T-helper 2 cell treated with Interferon-gamma antibody and Interleukin-4, amounts not matched to agents 5 μg/mL and 100 μg/mL, for 36 hours (primary cell): ENCODE measurements at regions not wholly inside any gene's neighbourhood (a gene's known extent, or its start where the extent isn't known, plus 50 kb on each side); places are given as distances from the start of the nearest gene placed in this dataset.

Source experiments
- DNase-seq: peaks from one replicate; pipeline ENCODE4 v3.0.0; 2021; ENCODE audit warnings: low spot score
- H3K27ac Mint-ChIP-seq: one replicate; pipeline ENCODE4 v1.8.0; 2021; ENCODE audit warnings: mild to moderate bottlenecking, mixed read lengths
- H3K27me3 Mint-ChIP-seq: one replicate; pipeline ENCODE4 v1.8.0; 2021; ENCODE audit warnings: low read depth, mixed read lengths
- H3K36me3 Mint-ChIP-seq: one replicate; pipeline ENCODE4 v1.8.0; 2021; ENCODE audit warnings: low read depth, mixed read lengths
- H3K4me1 Mint-ChIP-seq: one replicate; pipeline ENCODE4 v1.8.0; 2021; ENCODE audit warnings: low read depth, mixed read lengths
- H3K4me3 Mint-ChIP-seq: one replicate; pipeline ENCODE4 v1.8.0; 2022; ENCODE audit warnings: mild to moderate bottlenecking, moderate library complexity, mixed read lengths
- H3K9me3 Mint-ChIP-seq: one replicate; pipeline ENCODE4 v1.8.0; 2021; ENCODE audit warnings: mixed read lengths

DNA sequence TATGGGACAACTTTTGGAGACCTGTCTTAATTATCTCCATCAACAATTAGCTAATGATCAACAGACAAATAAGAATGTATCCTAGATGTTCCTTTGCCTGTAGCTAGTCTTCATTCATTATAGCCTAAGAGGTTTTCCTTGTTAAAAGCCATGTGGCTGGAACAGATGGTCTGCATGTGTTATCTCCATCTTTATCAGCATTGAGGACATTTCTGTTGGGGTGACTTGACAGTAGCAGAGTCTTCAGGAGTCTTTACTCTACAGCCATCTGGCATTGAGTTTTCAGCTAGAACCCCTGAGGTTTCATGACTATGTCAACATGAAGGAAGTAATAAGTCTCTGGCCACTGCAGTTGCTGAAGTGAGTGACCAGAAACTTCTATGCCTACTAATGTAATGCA is 106.6 kb upstream of the TLE4 start:
- H3K4me3 Mint-ChIP-seq, result no peak overlapping the region

GRCh38 chr9:79469164-79469563 is 102.6 kb upstream of the TLE4 start:
- Mint-ChIP-seq H3K4me1 (peaks cover 9% of the 10 kb centered on the region), H3K9me3 (no peaks in the 10 kb centered on the region), H3K27me3 (no peaks in the 10 kb centered on the region), H3K36me3 (no peaks in the 10 kb centered on the region), H3K27ac (no peak overlapping the region), H3K4me3 (no peak overlapping the region)
- no peak for DNase-seq

More for the DNA sequence above, 106.6 kb upstream of the TLE4 start:
- no peak overlapping the region for H3K27ac Mint-ChIP-seq
- H3K27me3 Mint-ChIP-seq, result no peaks in the 10 kb centered on the region
- DNase-seq, result no peak
- no peaks in the 10 kb centered on the region for H3K36me3 Mint-ChIP-seq
- H3K9me3 Mint-ChIP-seq, result no peaks in the 10 kb centered on the region
- H3K4me1 Mint-ChIP-seq, result peaks cover 5% of the 10 kb centered on the region

- Mint-ChIP-seq H3K27ac (no peak overlapping the region), H3K4me1 (peaks cover 9% of the 10 kb centered on the region), H3K36me3 (no peaks in the 10 kb centered on the region), H3K27me3 (no peaks in the 10 kb centered on the region), H3K9me3 (no peaks in the 10 kb centered on the region), H3K4me3 (no peak overlapping the region)
- DNase-seq, result no peak
Observed at GRCh38 chr9:79470954-79471353, 100.8 kb upstream of the TLE4 start.

GRCh38 chr9:79471580-79472543 is 99.9 kb upstream of the TLE4 start:
- Mint-ChIP-seq H3K36me3 (no peaks in the 10 kb centered on the region), H3K4me3 (no peak overlapping the region), H3K9me3 (no peaks in the 10 kb centered on the region), H3K27me3 (no peaks in the 10 kb centered on the region), H3K27ac (no peak overlapping the region), H3K4me1 (peaks cover 9% of the 10 kb centered on the region)
- DNase-seq, result no peak

DNA sequence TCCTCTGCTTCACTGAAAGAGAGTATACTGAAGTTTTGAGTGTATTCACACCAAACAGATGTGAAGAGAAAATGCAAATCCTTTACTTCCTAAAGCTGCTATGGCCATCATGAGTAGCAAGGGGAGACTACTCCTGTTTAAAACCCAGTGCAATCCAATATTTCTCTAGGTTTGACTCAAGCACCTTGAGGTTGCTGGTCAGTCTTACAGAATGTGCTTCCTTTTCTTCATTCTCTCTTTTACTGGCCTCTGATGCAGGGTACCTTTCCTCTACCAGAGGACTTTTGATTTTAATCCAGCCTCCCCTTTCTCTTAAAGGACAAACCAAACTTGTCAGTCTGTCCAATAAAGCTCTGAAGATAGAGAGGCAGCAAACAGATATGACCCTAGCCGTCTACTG is 98.1 kb upstream of the TLE4 start:
- H3K27me3 Mint-ChIP-seq, result no peaks in the 10 kb centered on the region
- H3K4me3 Mint-ChIP-seq, result no peak overlapping the region
- H3K36me3 Mint-ChIP-seq, result no peaks in the 10 kb centered on the region
- H3K4me1 Mint-ChIP-seq, result peaks cover 11% of the 10 kb centered on the region
- no peak overlapping the region for H3K27ac Mint-ChIP-seq
- H3K9me3 Mint-ChIP-seq, result no peaks in the 10 kb centered on the region
- DNase-seq, result no peak

DNA sequence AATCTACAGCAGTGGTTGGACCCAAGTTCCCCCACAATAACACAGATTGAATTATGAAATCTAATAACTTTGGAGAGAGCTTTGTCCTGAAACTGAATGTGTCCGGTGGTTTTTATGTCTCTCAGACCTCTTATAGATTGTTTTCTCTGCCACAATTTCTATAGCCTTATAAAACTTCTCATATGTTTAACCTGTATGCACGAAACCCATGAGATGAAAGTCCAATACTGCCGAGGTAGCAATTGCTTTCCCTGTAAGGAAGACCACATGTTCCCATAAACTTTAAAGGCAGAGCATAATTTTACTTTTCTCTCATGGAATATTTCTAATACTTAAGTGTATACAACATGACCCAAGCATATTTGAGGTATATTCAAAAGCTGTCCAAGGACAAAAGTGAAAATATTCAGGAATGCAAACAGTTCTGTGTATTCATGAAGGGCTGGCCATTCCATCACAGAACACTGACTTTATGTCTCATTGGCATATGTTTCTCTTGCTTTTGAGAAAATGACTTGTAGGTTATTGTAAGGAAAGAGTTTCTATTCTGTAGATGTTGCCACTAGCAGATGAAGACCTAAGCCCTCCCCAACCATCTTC is 94.4 kb upstream of the TLE4 start:
- H3K4me3 Mint-ChIP-seq, result no peak overlapping the region
- H3K27ac Mint-ChIP-seq, result no peak overlapping the region
- no peaks in the 10 kb centered on the region for H3K36me3 Mint-ChIP-seq
- H3K9me3 Mint-ChIP-seq, result no peaks in the 10 kb centered on the region
- no peak for DNase-seq
- H3K27me3 Mint-ChIP-seq, result no peaks in the 10 kb centered on the region
- peaks cover 8% of the 10 kb centered on the region for H3K4me1 Mint-ChIP-seq

DNA sequence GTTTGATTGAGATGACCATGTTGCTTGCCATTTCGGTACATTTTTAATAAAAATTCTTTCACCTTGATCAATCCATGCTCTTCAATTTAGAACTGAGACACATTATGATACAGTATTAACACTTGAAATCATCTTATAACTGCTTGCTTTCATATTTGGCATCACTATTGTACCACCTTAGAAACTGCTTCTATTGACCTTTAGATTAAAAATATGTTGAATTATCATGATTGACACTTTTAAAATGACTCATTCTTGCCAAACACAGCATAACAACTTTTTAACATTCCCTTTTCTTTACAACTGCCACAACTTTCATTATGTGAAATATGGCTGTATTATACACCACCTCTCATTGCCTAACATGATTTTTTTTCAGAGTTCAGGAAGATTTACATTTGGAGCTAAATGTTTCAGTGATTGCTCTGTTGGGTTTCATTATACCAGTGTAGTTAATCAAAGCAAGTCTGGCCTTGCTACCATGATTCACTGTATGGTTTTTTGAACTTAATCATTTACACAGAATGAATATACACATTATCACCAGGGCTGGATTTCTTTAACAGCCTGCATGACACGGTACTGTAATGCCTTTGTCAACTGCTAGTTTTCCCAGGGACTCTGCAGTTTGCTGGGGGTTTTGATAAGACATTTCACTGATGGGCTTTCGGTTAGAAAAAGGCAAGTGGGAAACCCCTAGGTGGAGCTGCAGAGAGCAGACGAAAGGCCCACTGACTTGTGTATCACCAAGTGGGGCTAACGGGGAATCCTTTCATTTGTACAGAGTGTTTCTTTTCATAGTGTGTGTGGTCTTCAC is 93.6 kb upstream of the TLE4 start:
- no peaks in the 10 kb centered on the region for H3K36me3 Mint-ChIP-seq
- no peaks in the 10 kb centered on the region for H3K27me3 Mint-ChIP-seq
- H3K9me3 Mint-ChIP-seq, result no peaks in the 10 kb centered on the region
- H3K4me1 Mint-ChIP-seq, result peaks cover 8% of the 10 kb centered on the region
- H3K27ac Mint-ChIP-seq, result no peak overlapping the region
- DNase-seq, result no peak
- H3K4me3 Mint-ChIP-seq, result no peak overlapping the region

GRCh38 chr9:79480639-79481038 is 91.1 kb upstream of the TLE4 start:
- H3K4me1 Mint-ChIP-seq, result peaks cover 8% of the 10 kb centered on the region
- no peak overlapping the region for H3K27ac Mint-ChIP-seq
- no peaks in the 10 kb centered on the region for H3K27me3 Mint-ChIP-seq
- no peaks in the 10 kb centered on the region for H3K9me3 Mint-ChIP-seq
- H3K4me3 Mint-ChIP-seq, result no peak overlapping the region
- H3K36me3 Mint-ChIP-seq, result no peaks in the 10 kb centered on the region
- DNase-seq, result no peak

DNA sequence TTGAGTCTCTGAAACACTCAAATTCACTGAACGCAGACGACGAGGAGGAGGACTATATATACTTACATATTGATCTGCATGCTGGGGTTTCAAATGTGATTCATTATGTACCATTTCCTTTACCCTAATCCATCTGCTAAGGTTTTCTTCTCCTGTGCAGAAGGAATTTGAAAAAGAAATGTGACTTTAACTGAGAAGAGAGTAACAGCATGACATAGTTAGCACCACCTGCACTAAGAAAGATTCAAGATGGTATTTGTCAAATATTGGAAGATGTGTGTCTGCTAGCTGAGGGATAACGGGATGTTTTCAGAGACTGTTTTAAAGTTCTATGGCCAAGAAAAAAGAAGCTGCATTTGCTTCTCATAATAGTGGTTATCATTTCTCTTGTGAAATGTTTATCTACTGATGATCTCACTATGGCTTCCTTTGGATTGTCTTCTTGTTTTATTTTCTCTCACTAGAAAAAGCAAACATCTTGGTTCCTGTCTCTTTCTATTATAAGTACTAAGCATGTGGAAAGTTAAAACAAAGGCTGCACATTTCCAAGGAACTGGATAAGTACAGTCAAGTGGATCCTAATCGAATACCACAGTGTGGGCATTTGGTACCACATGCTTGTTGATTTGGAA is 89.8 kb upstream of the TLE4 start:
- no peak for DNase-seq
- Mint-ChIP-seq H3K27me3 (no peaks in the 10 kb centered on the region), H3K36me3 (no peaks in the 10 kb centered on the region), H3K4me3 (no peak overlapping the region), H3K9me3 (no peaks in the 10 kb centered on the region), H3K27ac (no peak overlapping the region), H3K4me1 (peaks cover 8% of the 10 kb centered on the region)

- no peaks in the 10 kb centered on the region for H3K27me3 Mint-ChIP-seq
- DNase-seq, result no peak
- no peak overlapping the region for H3K27ac Mint-ChIP-seq
- no peaks in the 10 kb centered on the region for H3K36me3 Mint-ChIP-seq
- H3K4me3 Mint-ChIP-seq, result no peak overlapping the region
- H3K4me1 Mint-ChIP-seq, result peaks cover 6% of the 10 kb centered on the region
- no peaks in the 10 kb centered on the region for H3K9me3 Mint-ChIP-seq
Observed at GRCh38 chr9:79485258-79485657, 86.5 kb upstream of the TLE4 start.

- H3K27ac Mint-ChIP-seq, result no peak overlapping the region
- H3K4me1 Mint-ChIP-seq, result no peaks in the 10 kb centered on the region
- no peak overlapping the region for H3K4me3 Mint-ChIP-seq
- H3K27me3 Mint-ChIP-seq, result peaks cover 1% of the 10 kb centered on the region
- H3K9me3 Mint-ChIP-seq, result peaks cover 8% of the 10 kb centered on the region
- DNase-seq, result no peak
- no peaks in the 10 kb centered on the region for H3K36me3 Mint-ChIP-seq
Observed at GRCh38 chr9:79489261-79490000, 82.3 kb upstream of the TLE4 start.

GRCh38 chr9:79490657-79491248 is 81.0 kb upstream of the TLE4 start:
- no peak for DNase-seq
- peaks cover 1% of the 10 kb centered on the region for H3K27me3 Mint-ChIP-seq
- H3K36me3 Mint-ChIP-seq, result no peaks in the 10 kb centered on the region

More at GRCh38 chr9:79490657-79491248, 81.0 kb upstream of the TLE4 start:
- Mint-ChIP-seq H3K27ac (no peak overlapping the region), H3K4me3 (no peak overlapping the region), H3K9me3 (peaks cover 8% of the 10 kb centered on the region), H3K4me1 (no peaks in the 10 kb centered on the region)
